DOHH2 (cell line): ENCODE measurements at regions not wholly inside any gene's neighbourhood (a gene's known extent, or its start where the extent isn't known, plus 50 kb on each side); places are given as distances from the start of the nearest gene placed in this dataset.

ENCODE experiments used
- H3F3A ChIP-seq: fragments of 200-600 bp; sonication (generic), shearing (Covaris generic); 2 replicates; pipeline ENCODE4 v1.6.0; 2016; ENCODE audit warnings: antibody characterized with exemption, mild to moderate bottlenecking; ENCODE audit not compliant: control insufficient read depth, insufficient read depth
- H3K27ac ChIP-seq: fragments of 200-600 bp; sonication (generic); 2 replicates; pipeline ENCODE4 v1.5.1; 2014; ENCODE audit warnings: low read depth, mild to moderate bottlenecking, low read length, moderate library complexity
- H3K27me3 ChIP-seq: fragments of 200-600 bp; sonication (generic); 2 replicates; pipeline ENCODE4 v1.6.1; 2014; ENCODE audit warnings: mild to moderate bottlenecking, low read length, mixed read lengths; ENCODE audit not compliant: control insufficient read depth
- H3K36me3 ChIP-seq: fragments of 200-600 bp; sonication (generic); 2 replicates; pipeline ENCODE4 v1.6.1; 2014; ENCODE audit warnings: mild to moderate bottlenecking, low read length, moderate library complexity, mixed read lengths; ENCODE audit not compliant: control insufficient read depth
- H3K4me1 ChIP-seq: fragments of 200-600 bp; sonication (generic); 2 replicates; pipeline ENCODE4 v1.6.1; 2014; ENCODE audit warnings: mild to moderate bottlenecking, low read length, mixed read lengths; ENCODE audit not compliant: control insufficient read depth
- H3K4me2 ChIP-seq: fragments of 200-600 bp; sonication (generic); 2 replicates; pipeline ENCODE4 v1.6.0; 2014; ENCODE audit warnings: mild to moderate bottlenecking, low read length, moderate library complexity
- H3K4me3 ChIP-seq: fragments of 200-600 bp; sonication (generic); 2 replicates; pipeline ENCODE4 v1.5.1; 2014; ENCODE audit warnings: mild to moderate bottlenecking, low read length, mixed read lengths
- H3K79me2 ChIP-seq: fragments of 200-600 bp; sonication (generic); 2 replicates; pipeline ENCODE4 v1.6.1; 2014; ENCODE audit warnings: mild to moderate bottlenecking, low read length, mixed read lengths; ENCODE audit not compliant: control insufficient read depth
- H3K9me2 ChIP-seq: fragments of 200-600 bp; sonication (generic); replicated peaks from 2 replicates; pipeline ENCODE4 v1.6.1; 2014; ENCODE audit warnings: mild to moderate bottlenecking, low read length, mixed read lengths; ENCODE audit not compliant: control insufficient read depth
- H3K9me3 ChIP-seq: fragments of 200-600 bp; sonication (generic); 2 replicates; pipeline ENCODE4 v1.6.1; 2014; ENCODE audit warnings: antibody characterized with exemption, low read length, mixed read lengths; ENCODE audit not compliant: control insufficient read depth, insufficient read depth
- H4K20me1 ChIP-seq: fragments of 200-600 bp; sonication (generic); 2 replicates; pipeline ENCODE4 v1.6.0; 2014; ENCODE audit warnings: low read depth, mild to moderate bottlenecking, antibody characterized with exemption, low read length, moderate library complexity; ENCODE audit not compliant: control insufficient read depth, insufficient read depth
- CTCF ChIP-seq: fragments of 200-600 bp; sonication (generic); IDR thresholded peaks from one replicate; pipeline ENCODE4 v1.5.1; 2014; ENCODE audit warnings: antibody characterized with exemption, mild to moderate bottlenecking, low read depth, low read length; ENCODE audit not compliant: poor library complexity, severe bottlenecking
- EZH2phosphoT487 ChIP-seq: fragments of 200-600 bp; sonication (generic); IDR thresholded peaks from 2 replicates; pipeline ENCODE4 v1.6.1; 2017; ENCODE audit warnings: borderline replicate concordance, mild to moderate bottlenecking, antibody characterized with exemption, low read length, moderate library complexity, mixed read lengths

- Histone ChIP-seq H3K27me3 (no peaks in the 10 kb centered on the region), H3K4me2 (no peak overlapping the region), H3K9me3 (no peaks in the 10 kb centered on the region), H4K20me1 (no peaks in the 10 kb centered on the region), H3K27ac (no peak overlapping the region), H3F3A (no peaks in the 10 kb centered on the region), H3K9me2 (no peaks in the 10 kb centered on the region), H3K4me1 (no peaks in the 10 kb centered on the region), H3K4me3 (no peak overlapping the region), H3K36me3 (no peaks in the 10 kb centered on the region), H3K79me2 (no peaks in the 10 kb centered on the region)
- TF ChIP-seq EZH2phosphoT487 (no peak), CTCF (no peak)
Observed at GRCh38 chr12:77477907-77478533, 352.7 kb upstream of the NAV3 start.

- no peaks in the 10 kb centered on the region for H3K9me2 ChIP-seq
- no peaks in the 10 kb centered on the region for H3F3A ChIP-seq
- no peaks in the 10 kb centered on the region for H3K27me3 ChIP-seq
- no peaks in the 10 kb centered on the region for H4K20me1 ChIP-seq
- H3K79me2 ChIP-seq, result no peaks in the 10 kb centered on the region
- no peaks in the 10 kb centered on the region for H3K36me3 ChIP-seq
- TF ChIP-seq EZH2phosphoT487 (no peak), CTCF (no peak)
- no peak overlapping the region for H3K4me2 ChIP-seq
- H3K9me3 ChIP-seq, result no peaks in the 10 kb centered on the region
- no peak overlapping the region for H3K4me3 ChIP-seq
- H3K27ac ChIP-seq, result no peak overlapping the region
- no peaks in the 10 kb centered on the region for H3K4me1 ChIP-seq
Observed at GRCh38 chr12:77471801-77472200, 358.9 kb upstream of the NAV3 start.

GRCh38 chr12:77469578-77470333, 360.9 kb upstream of the NAV3 start:
- Histone ChIP-seq H3K4me2 (no peak overlapping the region), H3K27ac (no peak overlapping the region), H3K36me3 (no peaks in the 10 kb centered on the region), H3K9me3 (no peaks in the 10 kb centered on the region), H3K9me2 (no peaks in the 10 kb centered on the region), H3K27me3 (no peaks in the 10 kb centered on the region), H4K20me1 (no peaks in the 10 kb centered on the region), H3K79me2 (no peaks in the 10 kb centered on the region), H3K4me3 (no peak overlapping the region), H3K4me1 (no peaks in the 10 kb centered on the region), H3F3A (no peaks in the 10 kb centered on the region)
- TF ChIP-seq CTCF (no peak), EZH2phosphoT487 (no peak)
